Mesenchymal stem cell (in vitro differentiated cells and primary cell): ENCODE measurements at regions not wholly inside any gene's neighbourhood (a gene's known extent, or its start where the extent isn't known, plus 50 kb on each side); places are given as distances from the start of the nearest gene placed in this dataset. TPM values are rescaled to one million over a fixed set of nuclear protein-coding genes. Genes with fewer than 3 reads are reported as not detected.
"Not testable (repeated sequence)": the region's sequence is repeated elsewhere in the genome, so short reads cannot be mapped to it uniquely, and the experiment has no call there.

Experiments
- DNase-seq: peaks from one replicate; pipeline ENCODE4 v3.0.0-alpha.2; 2013
- H2AFZ ChIP-seq: one replicate; pipeline ENCODE4 v1.6.1; 2013; ENCODE audit warnings: low read depth, mild to moderate bottlenecking, control low read depth, inconsistent platforms, low read length, moderate library complexity
- H2AK5ac ChIP-seq: 2 replicates; pipeline ENCODE4 v1.6.1; 2013; ENCODE audit warnings: low read length, moderate library complexity, mild to moderate bottlenecking, inconsistent platforms; ENCODE audit not compliant: severe bottlenecking
- H2BK120ac ChIP-seq: one replicate; pipeline ENCODE4 v1.6.1; 2013; ENCODE audit warnings: low read depth, mild to moderate bottlenecking, inconsistent platforms, low read length, moderate library complexity
- H2BK12ac ChIP-seq, 2 experiments: one replicate each; pipeline ENCODE4 v1.6.1; 2013; ENCODE audit warnings: inconsistent platforms in 2 of 2, low read length in 2 of 2, mild to moderate bottlenecking in 2 of 2, moderate library complexity in 2 of 2, control low read depth in 1 of 2
- H2BK15ac ChIP-seq: one replicate; pipeline ENCODE4 v1.6.1; 2013; ENCODE audit warnings: mild to moderate bottlenecking, low read depth, inconsistent platforms; ENCODE audit not compliant: poor library complexity, severe bottlenecking
- H2BK5ac ChIP-seq: 2 replicates; pipeline ENCODE4 v1.6.1; 2013; ENCODE audit warnings: low read depth, mild to moderate bottlenecking, low read length, control low read depth, inconsistent platforms; ENCODE audit not compliant: poor library complexity, severe bottlenecking
- H3K14ac ChIP-seq, 2 experiments: one replicate each; pipeline ENCODE4 v1.6.1; 2013; ENCODE audit warnings: inconsistent platforms in 2 of 2, low read length in 2 of 2, control low read depth in 1 of 2, mild to moderate bottlenecking in 1 of 2, moderate library complexity in 1 of 2
- H3K18ac ChIP-seq, 2 experiments: one replicate each; pipeline ENCODE4 v1.6.1; 2013; ENCODE audit warnings: inconsistent platforms in 2 of 2, low read length in 2 of 2, control low read depth in 1 of 2, low read depth in 1 of 2, mild to moderate bottlenecking in 1 of 2
- H3K23ac ChIP-seq, 2 experiments: one replicate each; pipeline ENCODE4 v1.6.1; 2013; ENCODE audit warnings: inconsistent platforms in 2 of 2, low read length in 2 of 2, mild to moderate bottlenecking in 2 of 2, moderate library complexity in 2 of 2, control low read depth in 1 of 2
- H3K27ac ChIP-seq: 2 replicates; pipeline ENCODE4 v1.5.1; 2013; ENCODE audit warnings: mild to moderate bottlenecking, moderate library complexity, low read length, control low read depth, inconsistent platforms; ENCODE audit not compliant: poor library complexity, severe bottlenecking
- H3K27me3 ChIP-seq, 2 experiments: 2 replicates each; pipeline versions ENCODE4 v1.6.1 to v1.7.0; 2013; ENCODE audit warnings: low read length in 2 of 2, mild to moderate bottlenecking in 2 of 2, moderate library complexity in 2 of 2, control low read depth in 1 of 2, inconsistent platforms in 1 of 2; ENCODE audit not compliant: control insufficient read depth in 1 of 2, insufficient read depth in 1 of 2
- H3K36me3 ChIP-seq, 2 experiments: 2 replicates each; pipeline versions ENCODE4 v1.6.1 to v1.7.0; 2013; ENCODE audit warnings: low read length in 2 of 2, control low read depth in 1 of 2, inconsistent platforms in 1 of 2, low read depth in 1 of 2, mild to moderate bottlenecking in 1 of 2; ENCODE audit not compliant: insufficient read depth in 2 of 2, control insufficient read depth in 1 of 2
- H3K4ac ChIP-seq, 2 experiments: one replicate each; pipeline ENCODE4 v1.6.1; 2013; ENCODE audit warnings: inconsistent platforms in 2 of 2, low read length in 2 of 2, mild to moderate bottlenecking in 2 of 2, moderate library complexity in 2 of 2, control low read depth in 1 of 2, low read depth in 1 of 2
- H3K4me1 ChIP-seq: 2 replicates; pipeline ENCODE4 v1.6.1; 2013; ENCODE audit warnings: low read depth, low read length, control low read depth; ENCODE audit not compliant: control insufficient read depth, insufficient read depth
- H3K4me2 ChIP-seq: 2 replicates; pipeline ENCODE4 v1.6.1; 2013; ENCODE audit warnings: low read length, mild to moderate bottlenecking, inconsistent platforms; ENCODE audit not compliant: poor library complexity, severe bottlenecking
- H3K4me3 ChIP-seq, 2 experiments: 2 replicates each; pipeline versions ENCODE4 v1.5.1 to v1.7.0; 2013; ENCODE audit warnings: low read length in 2 of 2, mild to moderate bottlenecking in 2 of 2, control low read depth in 1 of 2, low read depth in 1 of 2; ENCODE audit not compliant: insufficient read depth in 1 of 2
- H3K79me1 ChIP-seq: replicated peaks from 2 replicates; pipeline ENCODE4 v1.6.1; 2013; ENCODE audit warnings: mild to moderate bottlenecking, control low read depth, low read length, inconsistent platforms; ENCODE audit not compliant: poor library complexity, severe bottlenecking
- H3K9ac ChIP-seq: 2 replicates; pipeline ENCODE4 v1.7.0; 2013; ENCODE audit warnings: mild to moderate bottlenecking, low read length, moderate library complexity
- H3K9me3 ChIP-seq: 2 replicates; pipeline ENCODE4 v1.7.0; 2013; ENCODE audit warnings: mild to moderate bottlenecking, low read length; ENCODE audit not compliant: control insufficient read depth
- H4K8ac ChIP-seq: one replicate; pipeline ENCODE4 v1.6.1; 2013; ENCODE audit warnings: inconsistent platforms, mild to moderate bottlenecking, low read length, moderate library complexity
- H4K91ac ChIP-seq: one replicate; pipeline ENCODE4 v1.6.1; 2013; ENCODE audit warnings: mild to moderate bottlenecking, low read length, inconsistent platforms
- WGBS: methylation state at CpG from one replicate; pipeline ENCODE4 v1.1.7; 2013; ENCODE audit warnings: mixed read lengths; 5-methylcytosine and 5-hydroxymethylcytosine counted together
- small RNA-seq: library from polyadenylated mRNA; stranded (forward); fragments of <200 nt; extraction: miRNeasy Mini kit (QIAGEN cat#:217004); gene quantifications from one replicate; pipeline ENCODE3, GENCODE V24; 2013; ENCODE audit warnings: low read depth

- H3K23ac ChIP-seq, H2BK5ac ChIP-seq, H3K4ac ChIP-seq, H3K27me3 ChIP-seq, H4K8ac ChIP-seq, H3K4me1 ChIP-seq, H2BK15ac ChIP-seq, H3K27ac ChIP-seq, H3K79me1 ChIP-seq, H3K36me3 ChIP-seq, H4K91ac ChIP-seq, H2AK5ac ChIP-seq, H3K14ac ChIP-seq, H2BK120ac ChIP-seq, DNase-seq, H2AFZ ChIP-seq, H3K18ac ChIP-seq, H3K9ac ChIP-seq, H3K9me3 ChIP-seq, H2BK12ac ChIP-seq, H3K4me3 ChIP-seq, H3K4me2 ChIP-seq: not testable (repeated sequence)
- 84% methylated on average over 27 of the region's 28 CpGs for WGBS
These were observed 79.9 kb upstream of the KCNJ18 start for GRCh38 chr17:21612123-21613070.

- Histone ChIP-seq H2BK12ac (no peak overlapping the region), H3K4me1 (no peaks in the 10 kb centered on the region), H2AK5ac (no peak overlapping the region), H3K9ac (no peak overlapping the region), H4K91ac (no peak overlapping the region), H2BK120ac (no peak overlapping the region), H3K27ac (no peak overlapping the region), H3K4me3 (no peak overlapping the region), H2BK15ac (no peak overlapping the region), H3K14ac (no peak overlapping the region), H3K27me3 (no peaks in the 10 kb centered on the region), H3K9me3 (no peaks in the 10 kb centered on the region), H2AFZ (no peak overlapping the region), H3K18ac (no peak overlapping the region), H3K23ac (no peak overlapping the region), H3K36me3 (no peaks in the 10 kb centered on the region), H4K8ac (no peak overlapping the region), H2BK5ac (no peak overlapping the region), H3K4ac (no peak overlapping the region), H3K79me1 (no peaks in the 10 kb centered on the region), H3K4me2 (no peak overlapping the region)
- 76% methylated on average over 8 of the region's 8 CpGs for WGBS
- no peak for DNase-seq
These were observed 79.3 kb upstream of the KCNJ18 start for GRCh38 chr17:21613071-21613429.

GRCh38 chr17:21626987-21627386, 65.3 kb upstream of the KCNJ18 start:
- not testable (repeated sequence) for H3K36me3 ChIP-seq, H3K79me1 ChIP-seq, H3K18ac ChIP-seq, H3K9me3 ChIP-seq, H4K8ac ChIP-seq, H2AFZ ChIP-seq, H2AK5ac ChIP-seq, H3K23ac ChIP-seq, H4K91ac ChIP-seq, H3K14ac ChIP-seq, H3K4me2 ChIP-seq, H3K27ac ChIP-seq, H2BK12ac ChIP-seq, H2BK5ac ChIP-seq, H3K27me3 ChIP-seq, H3K9ac ChIP-seq, H3K4me1 ChIP-seq, H3K4me3 ChIP-seq, H2BK15ac ChIP-seq, H3K4ac ChIP-seq, DNase-seq, H2BK120ac ChIP-seq
- 88% methylated on average over 3 of the region's 3 CpGs for WGBS

Small RNA genes in the stretch of these regions (small RNA-seq; reads per million reads assigned to genes)
- gene AC233702.6 = not detected
- gene AC233702.8 = not detected
